ENCODE measurements at regions not wholly inside any gene's neighbourhood (a gene's known extent, or its start where the extent isn't known, plus 50 kb on each side); places are given as distances from the start of the nearest gene placed in this dataset.

DNA sequence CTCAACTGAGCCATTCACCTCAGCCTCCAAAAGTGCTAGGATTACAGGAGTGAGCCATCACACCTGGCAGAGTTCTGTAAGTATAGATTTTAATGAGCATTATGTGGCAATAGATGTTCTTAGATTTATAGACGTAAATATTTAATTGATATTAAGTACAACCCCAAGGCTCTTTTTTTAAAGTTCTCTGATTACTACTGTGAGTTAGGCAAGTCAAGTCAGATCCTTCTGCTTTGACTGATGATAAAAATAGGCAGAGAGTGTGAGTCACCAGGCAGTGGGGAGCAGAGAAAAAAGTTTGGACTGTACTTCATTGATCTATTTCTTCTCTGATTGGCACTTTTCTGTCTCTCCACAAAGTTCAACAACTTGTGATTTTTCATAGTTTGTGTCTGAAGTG, 1379.9 kb downstream of the UQCRFS1 start (continued):
- TF ChIP-seq, protein P1, sequence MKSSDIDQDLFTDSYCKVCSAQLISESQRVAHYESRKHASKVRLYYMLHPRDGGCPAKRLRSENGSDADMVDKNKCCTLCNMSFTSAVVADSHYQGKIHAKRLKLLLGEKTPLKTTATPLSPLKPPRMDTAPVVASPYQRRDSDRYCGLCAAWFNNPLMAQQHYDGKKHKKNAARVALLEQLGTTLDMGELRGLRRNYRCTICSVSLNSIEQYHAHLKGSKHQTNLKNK (CRISPR knock-in tag; IDR thresholded peaks at IDR 0.05): no peak

DNA sequence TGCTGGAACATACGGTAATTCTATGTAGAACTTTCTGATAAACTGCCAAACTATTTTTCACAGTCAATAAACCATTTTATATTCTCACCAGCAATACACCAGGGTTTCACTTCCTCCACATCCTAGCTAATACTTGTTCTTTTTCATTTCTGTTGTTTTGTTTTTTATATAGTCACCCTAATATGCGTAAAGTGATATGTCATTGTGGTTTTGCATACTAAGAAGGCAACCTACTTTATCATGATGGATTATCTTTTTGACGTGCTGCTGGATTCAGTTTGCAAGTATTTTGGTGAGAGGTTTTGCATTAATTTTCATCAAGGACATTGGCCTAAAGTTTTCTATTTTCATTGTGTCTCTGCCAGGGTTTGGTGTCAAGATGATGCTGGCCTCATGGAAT, 1384.1 kb downstream of the UQCRFS1 start:
- no peaks in the 10 kb centered on the region for H3K4me1 Mint-ChIP-seq
- TF ChIP-seq ZNF138 (CRISPR knock-in tag; conservative IDR thresholded peaks at IDR 0.05) (no peak), USF2 (CRISPR knock-in tag; IDR thresholded peaks at IDR 0.05) (no peak), TCF7 (CRISPR knock-in tag; IDR thresholded peaks at IDR 0.05; ENCODE audit: low read depth) (no peak), IRF1 (CRISPR knock-in tag; IDR thresholded peaks at IDR 0.05) (no peak), SMAD4 (CRISPR knock-in tag; IDR thresholded peaks at IDR 0.05) (no peak), RELA (CRISPR knock-in tag; IDR thresholded peaks at IDR 0.05; ENCODE audit: borderline replicate concordance) (no peak), TP53 (CRISPR knock-in tag; IDR thresholded peaks at IDR 0.05) (no peak), ZNF671 (CRISPR knock-in tag; IDR thresholded peaks at IDR 0.05) (no peak), MXD4 (CRISPR knock-in tag; IDR thresholded peaks at IDR 0.05; ENCODE audit: borderline replicate concordance) (no peak), NR1H2 (CRISPR knock-in tag; IDR thresholded peaks at IDR 0.05) (no peak), RORB (CRISPR knock-in tag; IDR thresholded peaks at IDR 0.05) (no peak), ESRRA (CRISPR knock-in tag; IDR thresholded peaks at IDR 0.05; ENCODE audit: borderline replicate concordance) (no peak), NFE2L1 (CRISPR knock-in tag; IDR thresholded peaks at IDR 0.05) (no peak), FOXP1 (CRISPR knock-in tag; IDR thresholded peaks at IDR 0.05; ENCODE audit: borderline replicate concordance) (no peak)
- TF ChIP-seq, protein P2, sequence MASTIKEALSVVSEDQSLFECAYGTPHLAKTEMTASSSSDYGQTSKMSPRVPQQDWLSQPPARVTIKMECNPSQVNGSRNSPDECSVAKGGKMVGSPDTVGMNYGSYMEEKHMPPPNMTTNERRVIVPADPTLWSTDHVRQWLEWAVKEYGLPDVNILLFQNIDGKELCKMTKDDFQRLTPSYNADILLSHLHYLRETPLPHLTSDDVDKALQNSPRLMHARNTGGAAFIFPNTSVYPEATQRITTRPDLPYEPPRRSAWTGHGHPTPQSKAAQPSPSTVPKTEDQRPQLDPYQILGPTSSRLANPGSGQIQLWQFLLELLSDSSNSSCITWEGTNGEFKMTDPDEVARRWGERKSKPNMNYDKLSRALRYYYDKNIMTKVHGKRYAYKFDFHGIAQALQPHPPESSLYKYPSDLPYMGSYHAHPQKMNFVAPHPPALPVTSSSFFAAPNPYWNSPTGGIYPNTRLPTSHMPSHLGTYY (CRISPR knock-in tag; IDR thresholded peaks at IDR 0.05): no peak
- TF ChIP-seq, protein P3, sequence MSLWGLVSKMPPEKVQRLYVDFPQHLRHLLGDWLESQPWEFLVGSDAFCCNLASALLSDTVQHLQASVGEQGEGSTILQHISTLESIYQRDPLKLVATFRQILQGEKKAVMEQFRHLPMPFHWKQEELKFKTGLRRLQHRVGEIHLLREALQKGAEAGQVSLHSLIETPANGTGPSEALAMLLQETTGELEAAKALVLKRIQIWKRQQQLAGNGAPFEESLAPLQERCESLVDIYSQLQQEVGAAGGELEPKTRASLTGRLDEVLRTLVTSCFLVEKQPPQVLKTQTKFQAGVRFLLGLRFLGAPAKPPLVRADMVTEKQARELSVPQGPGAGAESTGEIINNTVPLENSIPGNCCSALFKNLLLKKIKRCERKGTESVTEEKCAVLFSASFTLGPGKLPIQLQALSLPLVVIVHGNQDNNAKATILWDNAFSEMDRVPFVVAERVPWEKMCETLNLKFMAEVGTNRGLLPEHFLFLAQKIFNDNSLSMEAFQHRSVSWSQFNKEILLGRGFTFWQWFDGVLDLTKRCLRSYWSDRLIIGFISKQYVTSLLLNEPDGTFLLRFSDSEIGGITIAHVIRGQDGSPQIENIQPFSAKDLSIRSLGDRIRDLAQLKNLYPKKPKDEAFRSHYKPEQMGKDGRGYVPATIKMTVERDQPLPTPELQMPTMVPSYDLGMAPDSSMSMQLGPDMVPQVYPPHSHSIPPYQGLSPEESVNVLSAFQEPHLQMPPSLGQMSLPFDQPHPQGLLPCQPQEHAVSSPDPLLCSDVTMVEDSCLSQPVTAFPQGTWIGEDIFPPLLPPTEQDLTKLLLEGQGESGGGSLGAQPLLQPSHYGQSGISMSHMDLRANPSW (CRISPR knock-in tag; conservative IDR thresholded peaks at IDR 0.05; ENCODE audit: low read depth): no peak
- TF ChIP-seq, protein P4, sequence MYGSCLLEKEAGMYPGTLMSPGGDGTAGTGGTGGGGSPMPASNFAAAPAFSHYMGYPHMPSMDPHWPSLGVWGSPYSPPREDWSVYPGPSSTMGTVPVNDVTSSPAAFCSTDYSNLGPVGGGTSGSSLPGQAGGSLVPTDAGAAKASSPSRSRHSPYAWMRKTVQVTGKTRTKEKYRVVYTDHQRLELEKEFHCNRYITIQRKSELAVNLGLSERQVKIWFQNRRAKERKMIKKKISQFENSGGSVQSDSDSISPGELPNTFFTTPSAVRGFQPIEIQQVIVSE (CRISPR knock-in tag; IDR thresholded peaks at IDR 0.05; ENCODE audit: borderline replicate concordance): no peak
- TF ChIP-seq, protein P5, sequence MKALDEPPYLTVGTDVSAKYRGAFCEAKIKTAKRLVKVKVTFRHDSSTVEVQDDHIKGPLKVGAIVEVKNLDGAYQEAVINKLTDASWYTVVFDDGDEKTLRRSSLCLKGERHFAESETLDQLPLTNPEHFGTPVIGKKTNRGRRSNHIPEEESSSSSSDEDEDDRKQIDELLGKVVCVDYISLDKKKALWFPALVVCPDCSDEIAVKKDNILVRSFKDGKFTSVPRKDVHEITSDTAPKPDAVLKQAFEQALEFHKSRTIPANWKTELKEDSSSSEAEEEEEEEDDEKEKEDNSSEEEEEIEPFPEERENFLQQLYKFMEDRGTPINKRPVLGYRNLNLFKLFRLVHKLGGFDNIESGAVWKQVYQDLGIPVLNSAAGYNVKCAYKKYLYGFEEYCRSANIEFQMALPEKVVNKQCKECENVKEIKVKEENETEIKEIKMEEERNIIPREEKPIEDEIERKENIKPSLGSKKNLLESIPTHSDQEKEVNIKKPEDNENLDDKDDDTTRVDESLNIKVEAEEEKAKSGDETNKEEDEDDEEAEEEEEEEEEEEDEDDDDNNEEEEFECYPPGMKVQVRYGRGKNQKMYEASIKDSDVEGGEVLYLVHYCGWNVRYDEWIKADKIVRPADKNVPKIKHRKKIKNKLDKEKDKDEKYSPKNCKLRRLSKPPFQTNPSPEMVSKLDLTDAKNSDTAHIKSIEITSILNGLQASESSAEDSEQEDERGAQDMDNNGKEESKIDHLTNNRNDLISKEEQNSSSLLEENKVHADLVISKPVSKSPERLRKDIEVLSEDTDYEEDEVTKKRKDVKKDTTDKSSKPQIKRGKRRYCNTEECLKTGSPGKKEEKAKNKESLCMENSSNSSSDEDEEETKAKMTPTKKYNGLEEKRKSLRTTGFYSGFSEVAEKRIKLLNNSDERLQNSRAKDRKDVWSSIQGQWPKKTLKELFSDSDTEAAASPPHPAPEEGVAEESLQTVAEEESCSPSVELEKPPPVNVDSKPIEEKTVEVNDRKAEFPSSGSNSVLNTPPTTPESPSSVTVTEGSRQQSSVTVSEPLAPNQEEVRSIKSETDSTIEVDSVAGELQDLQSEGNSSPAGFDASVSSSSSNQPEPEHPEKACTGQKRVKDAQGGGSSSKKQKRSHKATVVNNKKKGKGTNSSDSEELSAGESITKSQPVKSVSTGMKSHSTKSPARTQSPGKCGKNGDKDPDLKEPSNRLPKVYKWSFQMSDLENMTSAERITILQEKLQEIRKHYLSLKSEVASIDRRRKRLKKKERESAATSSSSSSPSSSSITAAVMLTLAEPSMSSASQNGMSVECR (CRISPR knock-in tag; IDR thresholded peaks at IDR 0.05; ENCODE audit: borderline replicate concordance): no peak
- CTCF ChIA-PET: no interaction called here
- peaks cover 70% of the 10 kb centered on the region for H3K36me3 Mint-ChIP-seq
- no peak overlapping the region for H3K4me3 Mint-ChIP-seq
- peaks cover 66% of the 10 kb centered on the region for H3K9me3 Mint-ChIP-seq
- no peak overlapping the region for H3K27ac Mint-ChIP-seq
- POLR2A ChIA-PET: no interaction called here
- ATAC-seq (no peak), DNase-seq (ENCODE audit: low spot score) (no peak)
- peaks cover 4% of the 10 kb centered on the region for H3K27me3 Mint-ChIP-seq (ENCODE audit: low read depth)

All from WTC11 (cell line).